GM19455 (cell line): ENCODE measurements at regions not wholly inside any gene's neighbourhood (a gene's known extent, or its start where the extent isn't known, plus 50 kb on each side); places are given as distances from the start of the nearest gene placed in this dataset.
"Not testable (repeated sequence)": the region's sequence is repeated elsewhere in the genome, so short reads cannot be mapped to it uniquely, and the experiment has no call there.

ENCODE experiments used
- ATAC-seq: cut with Tn5 transposase; IDR thresholded peaks from one replicate; pipeline ENCODE4 v1.9.1; 2021; ENCODE audit not compliant: unreplicated experiment

DNA sequence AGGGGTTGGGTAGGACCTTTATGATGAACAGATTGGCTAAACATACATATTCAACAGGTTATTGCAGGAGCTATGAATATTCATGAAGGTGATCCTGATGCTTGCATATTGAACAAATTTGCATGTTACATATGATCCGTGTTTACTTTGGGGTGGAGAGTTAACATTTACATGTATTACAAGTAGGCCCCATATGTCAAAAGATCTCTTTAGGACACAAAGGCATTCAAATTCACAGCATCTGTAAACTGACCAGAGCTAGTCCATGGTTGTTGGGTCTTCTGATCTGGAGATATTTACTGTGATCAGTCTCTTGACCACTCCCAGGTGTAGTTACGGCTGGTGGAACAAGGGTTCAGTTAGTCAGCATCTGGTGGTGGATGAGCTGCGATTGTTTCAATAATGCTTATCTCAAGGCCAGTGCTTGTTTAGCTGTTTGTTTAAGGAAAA, 80.4 kb downstream of the PMAIP1 start:
- no peak for ATAC-seq

DNA sequence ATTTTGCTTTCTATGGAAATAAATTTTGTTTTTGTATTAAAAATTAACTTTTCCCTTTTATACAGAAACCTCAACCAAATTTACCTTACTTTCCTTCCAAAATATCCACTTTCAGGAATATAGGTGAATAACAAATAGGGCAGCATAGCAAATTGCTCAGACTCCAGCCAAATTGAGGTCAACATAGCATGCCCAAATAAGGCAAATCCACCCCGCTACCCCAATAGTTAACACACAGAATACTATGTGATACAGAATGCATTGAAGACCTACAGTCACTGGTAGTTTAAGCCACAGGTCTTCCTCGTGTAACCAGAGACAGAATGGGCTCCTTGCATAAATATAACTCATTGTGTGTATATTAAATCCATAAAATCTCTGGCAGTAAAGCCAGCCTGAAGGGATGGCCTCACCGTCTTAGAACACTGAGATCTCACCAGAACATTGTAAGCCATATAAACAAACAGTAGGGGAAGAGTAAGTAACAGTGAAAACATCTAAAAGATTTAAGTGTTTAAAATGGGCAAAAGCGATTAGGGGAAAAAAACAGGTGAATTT, 72.2 kb downstream of the PMAIP1 start:
- ATAC-seq = no peak

DNA sequence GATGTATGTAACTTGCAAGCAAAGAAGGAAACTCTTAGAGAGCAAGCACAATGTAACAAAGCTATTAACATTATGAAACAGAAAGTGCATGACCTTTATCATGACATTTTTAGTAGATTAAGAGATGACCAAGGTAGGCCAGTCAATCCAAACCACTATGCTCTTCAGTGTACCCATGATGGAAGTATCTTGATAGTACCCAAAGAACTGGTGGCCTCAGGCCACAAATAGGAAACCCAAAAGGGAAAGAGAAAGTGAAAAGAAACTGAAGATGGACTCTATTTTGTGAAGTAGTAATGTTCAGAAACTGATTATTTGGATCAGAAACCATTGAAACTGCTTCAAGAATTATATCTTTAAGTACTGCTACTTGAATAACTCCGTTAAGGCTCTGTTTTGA, 71.3 kb downstream of the PMAIP1 start:
- peak; percentile 66 for ATAC-seq

DNA sequence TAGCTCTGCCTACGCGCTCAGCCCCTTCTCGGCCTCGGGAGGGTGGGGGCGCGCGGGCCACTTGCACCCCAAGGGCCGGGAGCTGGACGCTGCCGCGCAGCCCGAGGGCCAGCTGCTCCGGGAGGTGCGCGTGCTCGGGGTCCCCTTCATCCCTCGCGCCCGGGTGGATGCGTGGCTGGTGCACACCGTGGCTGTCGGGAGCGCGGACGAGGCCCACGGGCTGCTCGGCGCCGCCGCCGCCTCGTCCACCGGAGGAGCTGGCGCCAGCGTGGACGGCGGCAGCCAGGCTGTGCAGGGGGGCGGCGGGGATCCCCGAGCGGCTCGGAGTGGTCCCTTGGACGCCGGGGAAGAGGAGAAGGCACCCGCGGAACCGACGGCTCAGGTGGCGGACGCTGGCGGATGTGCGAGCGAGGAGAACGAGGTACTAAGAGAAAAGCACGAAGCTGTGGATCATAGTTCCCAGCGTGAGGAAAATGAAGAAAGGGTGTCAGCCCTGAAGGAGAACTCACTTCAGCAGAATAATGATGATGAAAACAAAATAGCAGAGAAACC, 69.8 kb downstream of the PMAIP1 start:
- ATAC-seq = not testable (repeated sequence)

DNA sequence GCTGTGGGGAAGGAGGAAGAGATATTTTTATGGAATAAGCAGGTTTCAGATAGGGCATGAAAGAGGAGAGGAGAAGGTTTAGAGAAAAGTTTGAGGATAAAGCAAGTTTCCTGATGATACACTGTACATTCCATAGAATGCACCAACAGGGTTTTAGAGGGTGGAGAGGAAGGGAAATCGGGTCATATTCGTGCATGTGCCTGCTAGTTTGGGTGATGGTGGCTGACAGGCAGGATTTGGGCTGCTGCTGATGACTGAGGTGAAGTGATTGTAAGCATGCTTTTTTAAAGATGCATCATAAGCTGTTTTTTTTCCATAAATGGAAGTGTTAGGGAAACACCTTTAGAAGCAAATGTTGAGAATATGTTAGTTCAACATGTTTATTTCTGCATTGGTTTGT, 68.8 kb downstream of the PMAIP1 start:
- ATAC-seq = no peak

DNA sequence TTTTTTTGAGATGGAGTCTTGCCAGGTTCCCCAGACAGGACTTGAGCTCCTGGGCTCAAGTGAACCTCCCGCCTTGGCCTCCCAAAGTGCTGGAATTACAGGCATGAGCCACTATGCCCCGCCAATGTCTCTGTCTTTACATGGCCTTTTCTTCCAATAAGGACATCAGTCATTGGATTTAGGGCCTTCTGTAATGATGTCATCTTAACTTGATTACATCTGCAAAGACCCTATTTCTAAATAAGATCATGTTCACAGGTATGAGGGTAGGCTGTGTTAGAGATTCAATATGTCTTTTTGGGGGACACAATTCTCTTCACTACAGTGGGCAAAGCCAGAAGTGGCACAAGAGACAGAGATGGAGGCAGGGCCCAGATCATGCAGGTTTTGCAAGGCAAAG, 68.1 kb downstream of the PMAIP1 start:
- ATAC-seq = no peak

DNA sequence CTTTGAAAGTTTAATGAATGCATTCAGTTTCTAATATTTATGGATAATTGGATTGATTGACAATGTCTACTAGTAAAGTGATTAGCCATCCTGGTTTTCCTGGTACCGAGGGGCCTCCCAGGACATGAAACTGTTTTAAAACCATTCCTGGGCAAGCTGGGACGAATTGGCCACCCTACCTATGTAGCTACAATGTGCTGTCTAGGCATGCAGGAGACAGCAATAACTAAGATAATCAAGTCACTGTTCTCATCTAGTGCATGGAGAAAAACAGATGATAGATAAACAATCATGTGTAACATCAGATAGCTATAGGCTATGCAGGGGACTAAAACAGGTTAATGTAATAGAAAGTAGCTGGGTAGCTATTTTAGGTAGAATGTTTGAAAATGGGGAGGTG, 67.1 kb downstream of the PMAIP1 start:
- no peak for ATAC-seq

DNA sequence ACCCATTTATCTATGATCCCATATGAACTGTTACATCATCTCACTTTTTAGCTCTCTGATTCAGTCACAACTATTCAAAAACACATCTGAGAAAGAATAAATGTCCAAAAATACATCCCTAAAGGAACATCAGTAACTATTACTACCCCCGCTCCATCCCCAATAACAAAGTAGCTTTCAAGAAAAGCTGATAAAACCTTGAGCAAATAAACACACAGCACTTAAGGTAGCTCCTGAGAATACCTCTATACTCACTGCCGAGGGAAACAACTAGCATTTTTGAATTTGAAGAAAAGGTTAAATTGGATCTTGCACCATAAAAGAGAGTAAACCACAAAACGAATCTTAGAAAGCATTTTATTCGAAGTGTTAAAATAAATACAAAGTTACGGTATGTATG, 63.4 kb downstream of the PMAIP1 start:
- no peak for ATAC-seq

DNA sequence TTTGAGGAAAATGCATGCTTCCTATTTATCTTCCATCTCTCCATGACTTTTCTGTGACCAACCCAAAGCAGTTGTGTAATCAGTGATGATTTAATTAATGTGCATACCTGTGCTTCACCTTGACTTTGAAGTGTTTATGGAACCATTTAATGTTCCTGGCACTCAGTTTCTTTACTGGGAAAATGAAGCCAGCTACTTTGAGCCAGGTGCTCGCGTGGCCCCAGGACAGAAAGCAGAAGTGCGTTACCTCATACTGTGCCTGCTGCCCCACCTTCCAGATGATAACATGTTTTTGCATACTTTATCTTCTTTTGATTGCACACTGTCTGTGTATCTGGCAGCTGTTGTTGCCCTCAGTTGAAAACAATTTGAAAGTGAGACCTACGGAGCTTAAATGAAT, 61.3 kb downstream of the PMAIP1 start:
- ATAC-seq = peak; percentile 86

DNA sequence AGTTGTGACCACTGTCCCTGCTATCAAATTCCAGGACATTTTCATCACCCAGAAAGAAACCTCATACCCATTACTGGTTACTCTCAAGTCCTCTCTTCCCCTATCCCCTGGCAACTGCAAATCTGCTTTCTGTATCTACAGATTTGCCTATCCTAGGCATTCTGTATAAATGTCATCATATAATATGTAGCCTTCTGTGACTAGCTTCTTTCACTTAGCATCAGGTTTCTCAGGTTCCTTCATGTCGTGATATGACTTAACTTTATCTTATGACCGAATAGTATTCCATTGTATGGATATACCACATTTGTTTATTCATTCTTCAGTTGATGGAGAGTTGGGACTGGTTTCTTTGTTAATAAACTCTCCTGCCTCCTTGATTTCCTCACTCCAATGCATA, 60.5 kb downstream of the PMAIP1 start:
- ATAC-seq = no peak

DNA sequence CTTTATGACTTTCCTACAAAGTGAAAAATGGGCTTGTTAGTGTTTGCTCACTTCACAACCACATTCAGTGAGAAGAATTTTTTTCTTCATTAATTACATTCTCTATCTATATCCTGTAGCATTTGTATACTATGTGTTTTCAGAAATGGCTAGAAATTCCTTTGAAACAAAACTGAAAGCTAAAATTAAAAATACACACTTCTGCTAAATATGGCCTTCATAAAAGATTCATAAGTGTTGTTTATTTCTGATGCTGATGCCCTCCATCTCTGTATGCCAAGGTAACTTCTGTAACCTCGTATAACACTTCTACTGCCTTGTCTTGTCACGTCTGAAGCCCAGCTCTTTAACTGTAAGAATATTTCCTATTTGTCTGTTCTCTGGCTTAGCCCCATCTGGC, 59.8 kb downstream of the PMAIP1 start:
- no peak for ATAC-seq

DNA sequence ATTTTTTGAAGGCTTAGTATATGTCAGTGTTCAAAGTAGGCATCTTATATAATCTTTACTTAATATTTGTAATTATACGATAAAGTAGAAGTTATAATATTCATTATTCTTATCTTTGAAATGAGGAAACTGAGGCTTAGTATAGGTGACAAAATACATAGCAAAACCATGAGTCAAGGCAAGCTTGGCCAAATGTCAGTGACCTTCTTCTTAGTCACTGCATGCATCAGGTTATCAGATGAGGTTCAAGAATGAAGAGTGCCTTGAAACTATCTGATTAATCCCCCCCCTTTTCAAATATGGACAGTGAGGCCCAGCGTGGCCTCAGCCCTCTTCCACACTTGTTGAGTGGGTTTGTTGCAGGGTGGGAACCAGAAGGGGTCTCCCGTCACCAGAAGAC, 59.3 kb downstream of the PMAIP1 start:
- no peak for ATAC-seq

DNA sequence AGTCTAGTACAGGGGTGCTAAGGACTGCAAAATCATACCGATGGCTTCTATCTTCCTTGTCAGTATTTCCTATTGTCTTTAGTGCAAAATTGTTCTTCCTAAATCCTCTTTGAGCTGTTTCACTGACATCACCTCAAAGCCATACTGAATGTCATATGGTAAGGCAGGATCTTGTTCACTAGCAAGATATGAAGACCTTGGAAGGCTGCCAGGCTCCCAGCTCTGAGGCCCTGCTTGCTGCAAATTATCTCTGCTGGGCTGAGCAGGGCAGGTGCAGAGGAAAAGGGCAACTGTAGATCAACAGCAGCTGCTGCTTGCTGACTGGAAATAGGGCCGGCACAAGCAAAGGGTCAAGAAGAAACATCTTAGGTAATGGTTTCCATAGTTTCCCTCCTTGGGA, 58.2 kb downstream of the PMAIP1 start:
- no peak for ATAC-seq

DNA sequence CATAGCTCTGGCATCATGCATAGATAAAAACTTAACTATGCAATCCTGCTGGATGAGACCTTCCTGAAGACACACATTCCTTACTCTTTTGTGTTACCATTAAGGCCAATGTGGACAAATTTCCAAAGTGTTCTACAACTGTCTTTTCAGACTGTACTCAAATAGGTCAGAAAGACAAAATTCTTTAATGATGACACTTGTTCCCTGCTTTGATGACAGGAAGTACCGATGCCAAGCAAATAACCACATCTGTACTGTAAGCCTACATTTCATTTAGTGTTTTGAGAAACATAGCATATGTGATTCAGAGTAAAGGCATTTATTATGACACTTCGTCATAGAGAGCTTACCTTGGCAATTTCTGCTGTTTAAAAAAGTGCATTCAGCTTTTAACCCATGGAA, 55.0 kb downstream of the PMAIP1 start:
- no peak for ATAC-seq

DNA sequence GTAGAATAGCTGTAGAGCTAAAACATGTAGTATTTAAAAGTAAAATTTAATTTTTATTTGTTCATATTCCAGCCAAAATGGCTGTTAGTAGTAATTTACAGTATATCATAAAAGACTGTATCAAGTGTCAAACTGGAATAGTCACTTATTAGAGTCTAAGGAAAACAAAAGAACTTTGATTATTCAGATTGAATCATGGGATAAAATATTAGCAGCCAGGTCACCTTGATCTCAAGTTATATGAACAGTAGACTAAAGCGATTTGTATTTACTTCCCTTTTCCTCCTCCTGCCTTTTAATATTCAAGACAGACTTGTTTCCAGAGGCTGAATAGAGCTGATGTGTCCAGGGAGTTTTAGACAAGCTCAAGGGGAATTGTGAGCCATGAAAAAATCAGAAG, 54.4 kb downstream of the PMAIP1 start:
- ATAC-seq = no peak
